GM19438 (cell line): ENCODE measurements at regions not wholly inside any gene's neighbourhood (a gene's known extent, or its start where the extent isn't known, plus 50 kb on each side); places are given as distances from the start of the nearest gene placed in this dataset.

Experiments used
- ATAC-seq: cut with Tn5 transposase; IDR thresholded peaks from one replicate; pipeline ENCODE4 v1.9.1; 2021; ENCODE audit warnings: low read depth; ENCODE audit not compliant: unreplicated experiment

- no peak for ATAC-seq
Observed at GRCh38 chr1:57711326-57711725, 287.5 kb upstream of the DAB1 start.

GRCh38 chr1:57707631-57708030, 283.8 kb upstream of the DAB1 start:
- no peak for ATAC-seq

DNA sequence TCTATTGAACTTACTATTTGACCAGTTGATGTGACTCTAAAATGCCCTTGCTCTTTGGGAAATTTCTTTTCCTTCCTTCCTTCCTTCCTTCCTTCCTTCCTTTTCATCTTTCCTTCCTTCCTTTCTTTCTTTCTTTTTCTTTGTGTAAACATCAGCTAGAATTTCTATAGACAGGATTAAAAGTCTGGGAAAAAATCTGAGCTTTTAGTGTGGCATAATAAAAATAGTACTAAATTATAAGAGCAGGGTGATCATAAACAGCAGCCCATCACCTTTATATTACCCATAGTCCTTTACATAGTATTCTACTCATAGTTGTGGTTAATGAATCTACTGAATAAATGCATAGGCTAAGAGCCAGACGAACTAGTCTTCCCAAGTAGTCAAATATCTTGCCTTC, 281.0 kb upstream of the DAB1 start:
- no peak for ATAC-seq

DNA sequence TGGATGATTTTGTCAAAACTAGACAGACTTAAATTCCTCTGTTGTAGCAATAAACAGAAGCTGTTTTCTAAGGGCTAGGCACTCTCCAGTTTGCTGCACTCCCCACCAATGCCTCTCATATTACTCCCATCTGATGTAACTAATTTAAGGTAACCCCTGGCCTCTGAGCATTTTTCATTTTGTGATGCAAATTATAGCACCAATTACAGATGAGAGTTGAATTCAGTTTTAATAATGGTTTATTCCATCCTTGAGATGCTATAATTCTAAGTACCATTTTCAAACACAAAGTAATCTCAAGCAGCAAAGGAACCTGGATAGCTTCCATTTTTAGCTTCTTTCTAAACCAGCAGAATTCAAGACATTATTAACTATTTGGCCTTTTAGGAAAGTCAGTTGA, 280.4 kb upstream of the DAB1 start:
- ATAC-seq = no peak

DNA sequence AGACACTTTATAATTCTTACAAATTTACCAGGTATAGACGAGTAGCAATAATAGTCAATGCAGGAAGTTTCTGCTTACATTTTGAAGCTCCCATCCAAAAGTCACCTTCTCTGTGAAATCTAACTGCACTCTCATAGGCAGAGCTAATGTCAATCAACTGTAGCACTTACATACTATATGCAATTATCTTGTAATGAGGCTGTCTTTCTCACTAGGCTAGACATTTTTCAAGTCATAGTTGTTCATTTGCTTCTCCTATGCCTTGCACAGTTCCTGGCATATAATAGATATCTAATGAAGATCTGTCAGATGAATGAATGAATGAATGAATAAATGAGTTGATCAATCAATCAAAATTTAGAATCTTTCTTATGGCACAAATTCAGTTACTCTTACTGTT, 273.0 kb upstream of the DAB1 start:
- ATAC-seq = no peak

- ATAC-seq = no peak
Observed at GRCh38 chr1:57696043-57696442, 272.2 kb upstream of the DAB1 start.

DNA sequence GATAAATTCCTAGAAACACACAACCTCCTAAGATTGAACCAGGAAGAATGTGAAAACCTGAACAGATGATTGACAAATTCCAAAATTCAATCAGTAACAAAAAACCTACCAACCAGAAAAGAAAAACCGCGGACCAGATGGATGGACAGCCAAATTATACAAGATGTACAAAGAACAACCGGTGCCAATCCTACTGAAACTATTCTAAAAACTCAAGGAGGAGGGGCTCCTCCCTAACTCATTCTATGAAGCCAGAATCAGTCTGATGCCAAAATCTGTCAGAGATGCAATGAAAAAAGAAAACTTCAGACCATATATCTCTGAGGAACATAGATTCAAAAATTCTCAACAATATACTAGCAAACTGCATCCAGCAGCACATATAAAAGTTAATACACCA, 262.4 kb upstream of the DAB1 start:
- no peak for ATAC-seq

DNA sequence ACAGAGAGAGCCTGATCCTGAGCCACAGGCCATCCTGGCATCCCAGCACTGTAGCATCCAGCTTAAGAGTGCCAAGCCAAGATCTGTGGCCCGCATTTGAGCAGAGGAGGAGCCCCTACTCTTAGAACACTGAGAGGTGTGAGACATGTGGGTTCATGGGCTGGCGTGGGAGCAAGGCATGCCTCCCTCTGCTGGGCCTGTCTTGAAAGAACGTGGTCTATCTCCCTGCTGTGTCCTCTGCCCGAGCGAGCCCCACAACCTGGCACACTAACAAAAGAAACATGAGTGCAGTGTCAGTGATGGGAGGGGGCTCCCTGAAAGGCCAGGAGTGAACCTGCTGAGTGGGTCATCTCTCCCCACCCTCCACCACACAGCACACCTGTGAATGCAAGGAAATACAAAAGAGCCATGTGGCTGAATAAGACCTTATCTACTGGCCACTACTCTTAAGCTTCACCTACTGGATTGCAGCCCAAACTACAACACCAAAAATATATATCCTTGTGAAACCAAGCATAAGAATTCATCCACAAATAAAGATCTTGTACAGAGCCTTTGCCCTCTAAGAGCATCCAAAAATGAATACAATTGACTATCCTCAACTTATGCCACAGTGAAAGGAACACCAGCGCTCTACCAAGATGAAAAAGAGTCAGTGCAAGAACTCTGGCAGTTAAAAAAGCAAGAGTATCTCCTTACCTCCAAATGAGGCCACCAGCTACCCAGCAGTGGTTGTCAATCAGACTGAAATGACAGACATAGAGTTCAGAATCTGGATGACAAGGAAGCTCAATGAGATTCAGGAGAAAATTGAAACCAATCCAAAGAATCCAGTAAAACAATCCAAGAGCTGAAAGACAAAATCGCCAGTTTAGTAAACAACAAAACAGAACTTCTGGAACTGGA, 259.4 kb upstream of the DAB1 start:
- ATAC-seq = no peak

DNA sequence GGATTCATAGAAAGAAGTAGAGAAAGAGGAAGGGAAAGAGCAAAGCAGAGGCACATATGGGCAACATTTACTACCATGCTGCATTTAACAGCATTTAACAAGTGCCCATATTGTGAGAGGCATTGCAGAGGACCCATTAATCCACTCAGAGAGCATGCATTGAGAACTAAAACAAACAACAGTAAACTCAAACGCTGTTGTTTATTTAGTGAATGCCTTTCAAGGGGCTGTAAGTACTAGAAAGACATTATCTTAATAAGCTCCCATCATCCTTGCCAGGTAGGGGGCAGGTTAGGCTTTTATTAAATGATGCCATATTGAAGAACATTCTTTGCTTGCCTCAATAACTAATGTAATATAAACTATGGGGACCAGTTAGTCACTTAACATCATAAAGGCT, 254.3 kb upstream of the DAB1 start:
- ATAC-seq = no peak

GRCh38 chr1:57675776-57676175, 251.9 kb upstream of the DAB1 start:
- no peak for ATAC-seq

DNA sequence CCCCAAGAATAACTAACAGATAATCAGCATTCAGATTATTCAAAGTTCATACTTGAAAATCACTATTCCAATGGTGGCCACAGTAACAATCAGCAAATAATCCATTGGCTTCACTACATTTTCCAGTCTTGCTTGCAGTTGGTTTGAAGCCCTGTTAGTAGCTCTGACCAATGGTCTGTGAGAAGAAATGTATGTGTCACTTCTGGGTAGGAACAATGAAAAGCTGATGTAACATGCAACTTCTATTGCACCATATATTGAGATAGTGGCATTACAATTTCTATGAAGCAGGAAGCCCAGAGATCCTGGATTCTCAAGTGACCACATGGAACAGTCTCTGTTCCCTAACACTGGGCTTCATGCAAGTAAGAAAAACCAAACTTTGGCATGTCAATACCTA, 250.9 kb upstream of the DAB1 start:
- no peak for ATAC-seq

DNA sequence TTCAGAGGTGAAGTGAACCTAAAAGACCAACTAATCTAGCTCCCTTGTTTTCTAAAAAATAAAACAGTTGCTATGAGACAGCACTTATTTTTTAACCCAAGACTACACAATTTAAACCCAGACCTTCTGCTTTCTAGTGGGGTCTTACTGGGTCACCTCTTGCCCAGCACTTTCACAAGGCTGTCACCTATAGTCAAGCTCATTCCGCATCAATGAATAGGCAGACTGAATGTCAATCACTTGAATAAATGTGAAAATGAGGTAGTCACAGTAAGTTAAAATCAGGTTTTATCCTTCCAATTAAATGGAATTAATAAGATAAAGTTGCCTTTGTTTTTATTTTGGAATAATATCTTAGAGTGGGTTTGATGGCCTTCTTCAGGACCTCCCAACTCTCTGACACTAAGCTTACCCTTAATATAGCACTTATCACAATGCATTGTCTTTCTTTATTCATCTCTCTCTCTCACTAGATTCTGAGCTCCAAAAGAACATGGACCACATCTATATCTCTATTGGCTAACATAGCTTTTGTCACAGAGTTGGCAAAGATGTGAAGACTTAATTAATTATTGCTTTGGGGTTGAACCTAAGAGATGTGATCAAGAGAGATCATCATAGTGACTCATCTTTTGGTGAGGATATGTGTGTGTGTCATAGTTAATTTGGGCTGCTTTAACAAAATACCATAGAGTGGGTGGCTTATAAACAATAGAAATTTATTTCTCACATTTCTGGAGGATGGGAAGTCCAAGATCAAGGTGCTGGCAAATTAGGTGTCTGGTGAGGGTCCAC, 248.7 kb upstream of the DAB1 start:
- no peak for ATAC-seq

DNA sequence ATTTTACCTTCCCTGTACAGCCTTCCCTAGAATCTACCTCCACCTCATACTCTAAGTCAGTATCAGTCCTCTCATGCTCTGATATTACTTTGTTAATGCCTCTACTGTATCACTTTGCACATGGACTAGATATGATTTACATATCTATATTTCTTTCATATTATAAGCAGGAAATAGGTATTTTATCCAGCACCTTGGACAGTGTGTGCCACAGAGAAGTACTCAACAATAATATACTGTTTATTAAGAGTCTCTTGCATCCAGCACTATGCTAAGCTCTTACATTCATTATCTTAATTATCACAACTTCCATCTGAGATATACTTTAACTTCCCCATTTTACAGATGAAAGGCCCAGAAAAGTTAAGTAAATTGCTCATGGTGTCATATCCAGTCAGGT, 247.9 kb upstream of the DAB1 start:
- ATAC-seq = no peak

DNA sequence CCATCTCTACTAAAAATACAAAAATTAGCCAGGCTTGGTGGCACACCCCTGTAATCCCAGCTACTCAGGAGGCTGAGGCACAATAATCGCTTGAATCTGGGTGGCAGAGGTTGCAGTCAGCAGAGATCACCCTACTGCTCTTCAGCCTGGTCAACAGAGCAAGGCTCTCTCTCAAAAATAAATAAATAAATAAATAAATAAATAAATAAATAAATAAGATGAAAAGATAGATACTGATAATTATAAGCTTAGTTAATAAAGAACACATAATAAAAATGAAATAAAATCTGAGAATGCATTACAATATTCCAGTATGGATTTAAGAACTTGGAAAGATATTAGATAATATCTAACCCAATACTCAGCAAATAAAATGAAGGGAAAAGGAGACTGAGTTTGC, 235.9 kb upstream of the DAB1 start:
- ATAC-seq = no peak

DNA sequence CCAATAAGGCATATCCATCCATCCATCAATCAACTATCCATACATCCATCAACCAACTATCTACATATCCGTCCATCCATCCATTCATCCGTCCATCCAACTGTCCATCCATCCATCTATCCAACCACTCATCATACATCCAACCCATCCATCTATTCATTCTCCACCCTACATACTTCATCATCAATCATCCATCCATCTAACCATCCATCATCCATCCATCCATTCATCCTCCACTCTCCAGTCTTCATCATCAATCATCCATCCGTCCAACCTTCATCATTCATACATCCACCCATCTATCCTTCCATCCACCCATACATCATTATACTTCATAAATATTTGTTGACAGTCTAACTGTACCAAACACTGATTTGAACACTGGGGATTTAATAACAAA, 231.3 kb upstream of the DAB1 start:
- ATAC-seq = no peak

GRCh38 chr1:57644667-57645066, 220.8 kb upstream of the DAB1 start:
- ATAC-seq = no peak

GRCh38 chr1:57638239-57638638, 214.4 kb upstream of the DAB1 start:
- no peak for ATAC-seq

GRCh38 chr1:57637155-57637554, 213.3 kb upstream of the DAB1 start:
- no peak for ATAC-seq

GRCh38 chr1:57633881-57634280, 210.0 kb upstream of the DAB1 start:
- ATAC-seq = no peak

DNA sequence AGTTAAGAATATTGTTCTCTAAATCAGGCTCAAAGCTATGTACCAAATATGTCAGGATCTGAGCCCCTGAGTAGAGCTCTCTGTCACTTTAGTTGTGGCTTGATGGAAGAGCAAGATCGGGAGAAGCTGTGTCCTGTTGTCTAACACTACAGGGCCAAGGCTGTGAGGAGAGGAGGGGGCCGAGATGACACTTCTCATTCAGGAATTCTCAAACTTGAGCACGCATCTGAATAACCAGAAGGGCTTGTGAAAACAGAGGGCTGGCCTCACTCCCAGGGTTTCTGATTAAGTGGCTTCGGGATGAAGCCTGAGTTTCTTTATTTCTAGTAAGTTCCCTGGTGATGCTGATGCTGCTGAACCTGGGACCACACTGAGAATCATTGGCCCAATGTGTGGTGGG, 209.2 kb upstream of the DAB1 start:
- ATAC-seq = no peak

DNA sequence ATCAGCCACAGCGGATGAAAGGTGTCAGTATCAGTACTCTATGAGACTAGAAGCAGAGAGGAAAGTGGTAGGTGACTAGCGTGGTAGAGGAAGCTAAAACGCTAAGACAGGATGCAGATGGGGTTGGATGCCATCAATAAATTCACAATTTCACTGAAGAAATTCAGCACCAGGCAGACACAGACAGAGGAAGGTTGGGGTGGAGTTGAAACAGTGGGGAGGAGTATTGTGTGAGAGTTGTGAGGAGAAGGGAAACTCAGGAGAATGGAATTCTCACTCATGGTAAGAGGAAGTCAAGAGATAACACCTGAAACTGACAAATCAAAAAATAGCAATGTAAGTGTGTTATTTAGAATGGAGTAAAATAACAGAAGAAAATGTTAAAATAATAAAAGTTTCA, 208.5 kb upstream of the DAB1 start:
- ATAC-seq = no peak

GRCh38 chr1:57627612-57628011, 203.8 kb upstream of the DAB1 start:
- no peak for ATAC-seq
